ENCODE measurements at regions not wholly inside any gene's neighbourhood (a gene's known extent, or its start where the extent isn't known, plus 50 kb on each side); places are given as distances from the start of the nearest gene placed in this dataset.

DNA sequence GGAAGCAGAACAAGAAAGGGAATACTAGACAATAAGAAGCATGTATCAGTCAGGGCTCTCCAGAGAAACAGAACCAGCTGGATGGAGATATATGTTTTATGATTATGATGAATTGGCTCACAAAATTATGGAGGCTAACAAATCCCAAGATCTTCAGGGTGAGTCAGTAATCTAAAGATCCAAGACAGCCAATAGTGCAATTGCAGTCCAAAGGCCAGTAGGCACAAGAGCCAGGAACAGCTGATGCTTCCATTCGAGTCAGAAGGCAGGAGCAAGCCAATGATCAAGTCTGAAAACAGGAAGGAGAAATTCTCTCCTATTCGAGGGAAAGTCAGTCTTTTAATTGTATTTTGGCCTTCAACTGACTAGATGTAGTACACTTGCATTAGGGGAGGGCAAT is 164.9 kb upstream of the ST8SIA2 start:
- TF ChIP-seq ZC3H10 (CRISPR knock-in tag; IDR thresholded peaks at IDR 0.05) (no peak), CSDC2 (CRISPR knock-in tag; IDR thresholded peaks at IDR 0.05) (no peak), ZNF8 (CRISPR knock-in tag; IDR thresholded peaks at IDR 0.05) (no peak), BACH2 (CRISPR knock-in tag; IDR thresholded peaks at IDR 0.05; ENCODE audit: borderline replicate concordance) (no peak), RARB (CRISPR knock-in tag; IDR thresholded peaks at IDR 0.05) (no peak), OSR1 (CRISPR knock-in tag; IDR thresholded peaks at IDR 0.05) (no peak), ZFP30 (CRISPR knock-in tag; IDR thresholded peaks at IDR 0.05) (no peak), ISL1 (CRISPR knock-in tag; IDR thresholded peaks at IDR 0.05) (no peak), GLIS3 (CRISPR knock-in tag; IDR thresholded peaks at IDR 0.05) (no peak)
- TF ChIP-seq, protein P1, sequence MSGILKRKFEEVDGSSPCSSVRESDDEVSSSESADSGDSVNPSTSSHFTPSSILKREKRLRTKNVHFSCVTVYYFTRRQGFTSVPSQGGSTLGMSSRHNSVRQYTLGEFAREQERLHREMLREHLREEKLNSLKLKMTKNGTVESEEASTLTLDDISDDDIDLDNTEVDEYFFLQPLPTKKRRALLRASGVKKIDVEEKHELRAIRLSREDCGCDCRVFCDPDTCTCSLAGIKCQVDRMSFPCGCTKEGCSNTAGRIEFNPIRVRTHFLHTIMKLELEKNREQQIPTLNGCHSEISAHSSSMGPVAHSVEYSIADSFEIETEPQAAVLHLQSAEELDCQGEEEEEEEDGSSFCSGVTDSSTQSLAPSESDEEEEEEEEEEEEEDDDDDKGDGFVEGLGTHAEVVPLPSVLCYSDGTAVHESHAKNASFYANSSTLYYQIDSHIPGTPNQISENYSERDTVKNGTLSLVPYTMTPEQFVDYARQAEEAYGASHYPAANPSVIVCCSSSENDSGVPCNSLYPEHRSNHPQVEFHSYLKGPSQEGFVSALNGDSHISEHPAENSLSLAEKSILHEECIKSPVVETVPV (CRISPR knock-in tag; IDR thresholded peaks at IDR 0.05) = no peak
- TF ChIP-seq, protein P2, sequence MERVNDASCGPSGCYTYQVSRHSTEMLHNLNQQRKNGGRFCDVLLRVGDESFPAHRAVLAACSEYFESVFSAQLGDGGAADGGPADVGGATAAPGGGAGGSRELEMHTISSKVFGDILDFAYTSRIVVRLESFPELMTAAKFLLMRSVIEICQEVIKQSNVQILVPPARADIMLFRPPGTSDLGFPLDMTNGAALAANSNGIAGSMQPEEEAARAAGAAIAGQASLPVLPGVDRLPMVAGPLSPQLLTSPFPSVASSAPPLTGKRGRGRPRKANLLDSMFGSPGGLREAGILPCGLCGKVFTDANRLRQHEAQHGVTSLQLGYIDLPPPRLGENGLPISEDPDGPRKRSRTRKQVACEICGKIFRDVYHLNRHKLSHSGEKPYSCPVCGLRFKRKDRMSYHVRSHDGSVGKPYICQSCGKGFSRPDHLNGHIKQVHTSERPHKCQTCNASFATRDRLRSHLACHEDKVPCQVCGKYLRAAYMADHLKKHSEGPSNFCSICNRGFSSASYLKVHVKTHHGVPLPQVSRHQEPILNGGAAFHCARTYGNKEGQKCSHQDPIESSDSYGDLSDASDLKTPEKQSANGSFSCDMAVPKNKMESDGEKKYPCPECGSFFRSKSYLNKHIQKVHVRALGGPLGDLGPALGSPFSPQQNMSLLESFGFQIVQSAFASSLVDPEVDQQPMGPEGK (CRISPR knock-in tag; IDR thresholded peaks at IDR 0.05; ENCODE audit: borderline replicate concordance) = no peak
